ENCODE measurements at regions not wholly inside any gene's neighbourhood (a gene's known extent, or its start where the extent isn't known, plus 50 kb on each side); places are given as distances from the start of the nearest gene placed in this dataset.

GRCh38 chr5:124459984-124460383, 286.5 kb downstream of the ZNF608 start:
- DNase-seq, result no peak

GRCh38 chr5:124457901-124458300, 288.5 kb downstream of the ZNF608 start:
- no peak for DNase-seq

GRCh38 chr5:124457101-124457500, 289.3 kb downstream of the ZNF608 start:
- DNase-seq, result no peak

GRCh38 chr5:124456249-124456648, 290.2 kb downstream of the ZNF608 start:
- no peak for DNase-seq

- no peak for DNase-seq
Measured at GRCh38 chr5:124454081-124454480, 292.4 kb downstream of the ZNF608 start.

- no peak for DNase-seq
Measured at GRCh38 chr5:124453221-124454051, 293.0 kb downstream of the ZNF608 start.

- DNase-seq, result no peak
Measured at GRCh38 chr5:124452412-124452811, 294.0 kb downstream of the ZNF608 start.

- DNase-seq, result no peak
Measured at GRCh38 chr5:124451721-124452383, 294.6 kb downstream of the ZNF608 start.

GRCh38 chr5:124446120-124446519, 300.3 kb downstream of the ZNF608 start:
- DNase-seq, result no peak

GRCh38 chr5:124445070-124445619, 301.3 kb downstream of the ZNF608 start:
- no peak for DNase-seq

- no peak for DNase-seq
Measured at GRCh38 chr5:124444147-124444775, 302.2 kb downstream of the ZNF608 start.

GRCh38 chr5:124440471-124440870, 306.0 kb downstream of the ZNF608 start:
- DNase-seq, result no peak

- no peak for DNase-seq
Measured at GRCh38 chr5:124439609-124440008, 306.8 kb downstream of the ZNF608 start.

GRCh38 chr5:124438903-124439281, 307.5 kb downstream of the ZNF608 start:
- DNase-seq, result no peak

- DNase-seq, result no peak
Measured at GRCh38 chr5:124438026-124438902, 308.2 kb downstream of the ZNF608 start.

- DNase-seq, result no peak
Measured at GRCh38 chr5:124436294-124436693, 310.1 kb downstream of the ZNF608 start.

GRCh38 chr5:124433170-124433569, 313.3 kb downstream of the ZNF608 start:
- DNase-seq, result no peak

- no peak for DNase-seq
Measured at GRCh38 chr5:124421584-124421983, 324.9 kb downstream of the ZNF608 start.

GRCh38 chr5:124420952-124421351, 325.5 kb downstream of the ZNF608 start:
- DNase-seq, result no peak

GRCh38 chr5:124419531-124419930, 326.9 kb downstream of the ZNF608 start:
- DNase-seq, result no peak

GRCh38 chr5:124418390-124418789, 328.0 kb downstream of the ZNF608 start:
- DNase-seq, result no peak

GRCh38 chr5:124417196-124417595, 329.2 kb downstream of the ZNF608 start:
- no peak for DNase-seq

- DNase-seq, result no peak
Measured at GRCh38 chr5:124416627-124417026, 329.8 kb downstream of the ZNF608 start.

Measured in activated gamma-delta T cell treated with Interleukin-2 at 50 U/mL for 16 hours (primary cell).